ENCODE measurements at regions not wholly inside any gene's neighbourhood (a gene's known extent, or its start where the extent isn't known, plus 50 kb on each side); places are given as distances from the start of the nearest gene placed in this dataset.
"Not testable (repeated sequence)": the region's sequence is repeated elsewhere in the genome, so short reads cannot be mapped to it uniquely, and the experiment has no call there.

GRCh38 chr6:977226-977625 is 284.3 kb upstream of the EXOC2 start:
- not testable (repeated sequence) for DNase-seq

GRCh38 chr6:971981-972640 is 279.2 kb upstream of the EXOC2 start:
- DNase-seq = no peak

GRCh38 chr6:968791-969190 is 275.9 kb upstream of the EXOC2 start:
- no peak for DNase-seq

GRCh38 chr6:967701-968100 is 274.8 kb upstream of the EXOC2 start:
- DNase-seq = no peak

- DNase-seq = no peak
Observed at GRCh38 chr6:965343-965742, 272.4 kb upstream of the EXOC2 start.

GRCh38 chr6:963456-963855 is 270.5 kb upstream of the EXOC2 start:
- DNase-seq = no peak

- no peak for DNase-seq
Observed at GRCh38 chr6:961407-961960, 268.5 kb upstream of the EXOC2 start.

GRCh38 chr6:960356-960755 is 267.4 kb upstream of the EXOC2 start:
- no peak for DNase-seq

GRCh38 chr6:958488-958887 is 265.5 kb upstream of the EXOC2 start:
- DNase-seq = no peak

- DNase-seq = no peak
Observed at GRCh38 chr6:951399-952181, 258.7 kb upstream of the EXOC2 start.

GRCh38 chr6:947235-947934 is 254.4 kb upstream of the EXOC2 start:
- no peak for DNase-seq

GRCh38 chr6:946546-946945 is 253.6 kb upstream of the EXOC2 start:
- DNase-seq = no peak

- no peak for DNase-seq
Observed at GRCh38 chr6:939526-940252, 246.8 kb upstream of the EXOC2 start.

- no peak for DNase-seq
Observed at GRCh38 chr6:938916-939315, 246.0 kb upstream of the EXOC2 start.

GRCh38 chr6:938271-938905 is 245.4 kb upstream of the EXOC2 start:
- DNase-seq = no peak

GRCh38 chr6:935582-935981 is 242.6 kb upstream of the EXOC2 start:
- no peak for DNase-seq

GRCh38 chr6:934686-935085 is 241.7 kb upstream of the EXOC2 start:
- DNase-seq = no peak

GRCh38 chr6:931919-932318 is 239.0 kb upstream of the EXOC2 start:
- DNase-seq = not testable (repeated sequence)

GRCh38 chr6:927157-927556 is 234.2 kb upstream of the EXOC2 start:
- DNase-seq = no peak

- no peak for DNase-seq
Observed at GRCh38 chr6:925656-926213, 232.8 kb upstream of the EXOC2 start.

- DNase-seq = no peak
Observed at GRCh38 chr6:924661-925060, 231.7 kb upstream of the EXOC2 start.

GRCh38 chr6:921400-921799 is 228.5 kb upstream of the EXOC2 start:
- DNase-seq = no peak
